Endothelial cell of umbilical vein (primary cell): ENCODE measurements at regions not wholly inside any gene's neighbourhood (a gene's known extent, or its start where the extent isn't known, plus 50 kb on each side); places are given as distances from the start of the nearest gene placed in this dataset.

Source experiments
- BruUV-seq: library from RNA; stranded (reverse); fragments of 400-500 nt; replicated peaks from 2 replicates; lab custom pipeline; 2021; lab: Mats Ljungman, UMichigan
- CTCF ChIA-PET: fragments of 300-600, 350-600 bp; sonication (Branson Sonifier 250); formaldehyde crosslinking; loops from one replicate; lab custom pipeline; 2021; ENCODE audit warnings: antibody characterized with exemption, inconsistent platforms; lab: Charles Lee
- POLR2A ChIA-PET: fragments of 300-600, 350-600 bp; sonication (Branson Sonifier 250); formaldehyde crosslinking; loops from one replicate; lab custom pipeline; 2021; ENCODE audit warnings: antibody characterized with exemption, inconsistent platforms; lab: Charles Lee
- DNase-seq: peaks from one replicate; pipeline ENCODE4 v3.0.0-alpha.2; 2011; ENCODE audit warnings: low read depth, low spot score
- FAIRE-seq: peaks from 2 replicates; lab custom pipeline; 2011; peaks lifted over from hg19 to GRCh38; lab: Jason Lieb, UNC
- H2AFZ ChIP-seq: 2 replicates; pipeline ENCODE4 v1.6.0; 2012; ENCODE audit warnings: low read depth, low read length, control low read depth, inconsistent platforms
- H3K27ac ChIP-seq: 2 replicates; pipeline ENCODE4 v1.5.1; 2011; ENCODE audit warnings: low read depth, mild to moderate bottlenecking, control low read depth, low read length, moderate library complexity; ENCODE audit not compliant: insufficient read depth
- H3K27me3 ChIP-seq, 2 experiments: 2 replicates each; pipeline versions ENCODE4 v1.6.0 to v1.6.1; 2011; ENCODE audit warnings: low read length in 2 of 2, mixed read lengths in 1 of 2; ENCODE audit not compliant: control insufficient read depth in 2 of 2, insufficient read depth in 2 of 2
- H3K36me3 ChIP-seq, 2 experiments: 2 replicates in 1 of 2; 3 replicates in 1 of 2; pipeline ENCODE4 v1.5.1; 2011; ENCODE audit warnings: low read length in 2 of 2, mild to moderate bottlenecking in 1 of 2, moderate library complexity in 1 of 2; ENCODE audit not compliant: control insufficient read depth in 2 of 2, insufficient read depth in 2 of 2; ENCODE audit errors: extremely low read depth in 1 of 2
- H3K4me1 ChIP-seq: 3 replicates; pipeline ENCODE4 v1.5.1; 2011; ENCODE audit warnings: mild to moderate bottlenecking, low read length; ENCODE audit not compliant: control insufficient read depth, insufficient read depth; ENCODE audit errors: extremely low read depth
- H3K4me2 ChIP-seq: 2 replicates; pipeline ENCODE4 v1.6.1; 2011; ENCODE audit warnings: low read length, control low read depth, mixed read lengths; ENCODE audit not compliant: insufficient read depth
- H3K4me3 ChIP-seq, 3 experiments: fragments of 200-600 bp in 1 of 3; sonication (generic), shearing (Covaris generic) in 1 of 3; replicated peaks in 1 of 3; 2 replicates each; pipeline ENCODE4 v1.5.1; 2011 to 2016; ENCODE audit warnings: control low read depth in 3 of 3, low read length in 3 of 3, mild to moderate bottlenecking in 2 of 3, inconsistent platforms in 1 of 3, low read depth in 1 of 3, moderate library complexity in 1 of 3; ENCODE audit not compliant: insufficient read depth in 1 of 3
- H3K79me2 ChIP-seq: 2 replicates; pipeline ENCODE4 v1.6.0; 2012; ENCODE audit warnings: low read length, inconsistent platforms; ENCODE audit not compliant: control insufficient read depth, insufficient read depth
- H3K9ac ChIP-seq: replicated peaks from 2 replicates; pipeline ENCODE3; 2011; ENCODE audit warnings: low read length, control low read depth; ENCODE audit not compliant: insufficient read depth; ENCODE audit errors: extremely low read depth
- H3K9me1 ChIP-seq: replicated peaks from 3 replicates; pipeline ENCODE4 v1.6.0; 2011; ENCODE audit warnings: mild to moderate bottlenecking, low read length; ENCODE audit not compliant: control insufficient read depth, insufficient read depth; ENCODE audit errors: extremely low read depth
- H3K9me3 ChIP-seq: replicated peaks from 2 replicates; pipeline ENCODE4 v1.5.1; 2012; ENCODE audit warnings: low read length, inconsistent platforms; ENCODE audit not compliant: control insufficient read depth, insufficient read depth
- H4K20me1 ChIP-seq: replicated peaks from 2 replicates; pipeline ENCODE3; 2011; ENCODE audit warnings: mild to moderate bottlenecking, low read length; ENCODE audit not compliant: control insufficient read depth, insufficient read depth; ENCODE audit errors: extremely low read depth
- EZH2 ChIP-seq: IDR thresholded peaks from 2 replicates; pipeline ENCODE4 v1.6.1; 2012; ENCODE audit warnings: borderline replicate concordance, low read depth, mild to moderate bottlenecking, moderate library complexity, low read length, inconsistent platforms; ENCODE audit not compliant: severe bottlenecking
- FOS ChIP-seq: IDR thresholded peaks from 2 replicates; pipeline ENCODE4 v1.6.1; 2011; ENCODE audit warnings: mild to moderate bottlenecking, low read length, moderate library complexity, borderline replicate concordance; ENCODE audit not compliant: insufficient read depth
- GATA2 ChIP-seq: IDR thresholded peaks from 2 replicates; pipeline ENCODE4 v1.7.0; 2011; ENCODE audit warnings: low read depth, mild to moderate bottlenecking, moderate library complexity, mixed read lengths, low read length; ENCODE audit not compliant: insufficient read length, insufficient read depth
- JUN ChIP-seq: IDR thresholded peaks from 2 replicates; pipeline ENCODE4 v1.6.1; 2011; ENCODE audit warnings: borderline replicate concordance, low read depth; ENCODE audit not compliant: insufficient read length, insufficient read depth
- MYC ChIP-seq: IDR thresholded peaks from one replicate; pipeline ENCODE4 v1.6.1; 2011; ENCODE audit warnings: mild to moderate bottlenecking, low read depth, low read length
- POLR2A ChIP-seq: IDR thresholded peaks from 2 replicates; pipeline ENCODE4 v1.6.1; 2012; ENCODE audit warnings: low read depth, mild to moderate bottlenecking, control low read depth, low read length
- POLR2AphosphoS5 ChIP-seq: IDR thresholded peaks from 2 replicates; pipeline ENCODE4 v1.6.1; 2012; ENCODE audit warnings: low read depth, mild to moderate bottlenecking, control low read depth, low read length, moderate library complexity; ENCODE audit not compliant: insufficient read depth
- dilution Hi-C: fragments of 300-500 bp; cut with MboI; formaldehyde crosslinking; loops from one replicate; pipeline ENCODE4 v1.15.0; 2019; ENCODE audit warnings: low sequenced_read_pairs; ENCODE audit not compliant: extremely low pct_ligation_motif_present
- intact Hi-C: fragments of 100-400 bp; cut with micrococcal nuclease; formaldehyde crosslinking; loops from one replicate; pipeline ENCODE4 v1.10.0; 2022
- TF ChIP-seq, protein P1 (sequence below): IDR thresholded peaks from 2 replicates; pipeline ENCODE4 v1.6.1; 2011; ENCODE audit not compliant: insufficient read depth, insufficient read length
- TF ChIP-seq, protein P2 (sequence below), 2 donors: IDR thresholded peaks; 1 replicate in 1 of 2; 2 replicates in 1 of 2; pipeline ENCODE4 v1.5.1; 2011; ENCODE audit warnings: low read length in 2 of 2, mild to moderate bottlenecking in 2 of 2, moderate library complexity in 2 of 2, control low read depth in 1 of 2, inconsistent platforms in 1 of 2, low read depth in 1 of 2; ENCODE audit not compliant: insufficient read depth in 1 of 2; ENCODE audit errors: extremely low read depth in 1 of 2

DNA sequence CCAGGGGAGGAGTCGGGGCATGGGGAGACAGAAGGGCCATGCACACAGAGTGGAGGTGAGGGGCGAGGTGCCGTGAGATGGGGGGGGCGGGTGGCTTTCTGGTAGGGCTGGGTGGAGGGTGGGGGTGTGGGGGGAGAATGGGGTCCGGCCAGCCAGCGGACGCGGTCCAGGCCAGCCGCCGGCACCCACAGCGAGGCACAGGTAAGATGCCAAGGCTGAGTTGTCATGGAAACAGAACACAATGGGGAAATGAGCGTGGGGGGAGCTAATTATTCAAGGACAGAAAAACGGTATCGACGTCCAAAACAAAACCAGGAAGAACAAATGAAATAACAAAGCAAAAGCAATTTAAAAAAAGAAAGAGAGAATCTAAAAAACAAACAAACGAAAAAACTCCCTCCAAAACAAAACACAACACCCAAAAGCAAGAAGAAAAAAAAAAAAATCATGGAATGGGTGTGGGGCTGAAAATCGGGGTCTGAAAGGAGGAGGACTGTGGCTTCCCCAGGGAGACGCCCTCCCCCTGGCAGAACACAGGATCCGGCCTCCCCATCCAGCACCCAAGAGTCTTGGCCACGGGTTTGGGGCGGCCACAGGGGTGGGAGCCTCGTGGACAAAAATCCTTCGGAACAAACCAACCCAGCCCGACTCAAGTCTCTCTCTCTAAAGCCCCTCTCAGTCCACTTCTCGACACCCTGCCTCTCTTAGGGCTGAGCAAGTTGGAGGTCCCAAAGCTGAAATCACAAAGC is 92.5 kb downstream of the PTPRS start:
- no TSS peak for BruUV-seq
- H3K27ac ChIP-seq: no peak overlapping the region
- no peaks in the 10 kb centered on the region for H3K27me3 ChIP-seq
- no peak for FAIRE-seq
- H3K4me2 ChIP-seq: no peak overlapping the region
- ChIA-PET POLR2A (no interaction called here), CTCF (no interaction called here)
- H3K36me3 ChIP-seq: no peaks in the 10 kb centered on the region
- H3K79me2 ChIP-seq: no peaks in the 10 kb centered on the region
- DNase-seq: no peak
- dilution Hi-C loops: no loop called here
- intact Hi-C loops: no loop called here
- H3K9me3 ChIP-seq: no peaks in the 10 kb centered on the region
- no peaks in the 10 kb centered on the region for H3K9me1 ChIP-seq
- H2AFZ ChIP-seq: no peak overlapping the region
- H4K20me1 ChIP-seq: no peaks in the 10 kb centered on the region
- H3K9ac ChIP-seq: no peak overlapping the region
- no peak for TF ChIP-seq POLR2A
- no peak for TF ChIP-seq EZH2
- TF ChIP-seq, protein P1, sequence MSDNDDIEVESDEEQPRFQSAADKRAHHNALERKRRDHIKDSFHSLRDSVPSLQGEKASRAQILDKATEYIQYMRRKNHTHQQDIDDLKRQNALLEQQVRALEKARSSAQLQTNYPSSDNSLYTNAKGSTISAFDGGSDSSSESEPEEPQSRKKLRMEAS: no peak
- TF ChIP-seq MYC: no peak
- TF ChIP-seq, protein P2, sequence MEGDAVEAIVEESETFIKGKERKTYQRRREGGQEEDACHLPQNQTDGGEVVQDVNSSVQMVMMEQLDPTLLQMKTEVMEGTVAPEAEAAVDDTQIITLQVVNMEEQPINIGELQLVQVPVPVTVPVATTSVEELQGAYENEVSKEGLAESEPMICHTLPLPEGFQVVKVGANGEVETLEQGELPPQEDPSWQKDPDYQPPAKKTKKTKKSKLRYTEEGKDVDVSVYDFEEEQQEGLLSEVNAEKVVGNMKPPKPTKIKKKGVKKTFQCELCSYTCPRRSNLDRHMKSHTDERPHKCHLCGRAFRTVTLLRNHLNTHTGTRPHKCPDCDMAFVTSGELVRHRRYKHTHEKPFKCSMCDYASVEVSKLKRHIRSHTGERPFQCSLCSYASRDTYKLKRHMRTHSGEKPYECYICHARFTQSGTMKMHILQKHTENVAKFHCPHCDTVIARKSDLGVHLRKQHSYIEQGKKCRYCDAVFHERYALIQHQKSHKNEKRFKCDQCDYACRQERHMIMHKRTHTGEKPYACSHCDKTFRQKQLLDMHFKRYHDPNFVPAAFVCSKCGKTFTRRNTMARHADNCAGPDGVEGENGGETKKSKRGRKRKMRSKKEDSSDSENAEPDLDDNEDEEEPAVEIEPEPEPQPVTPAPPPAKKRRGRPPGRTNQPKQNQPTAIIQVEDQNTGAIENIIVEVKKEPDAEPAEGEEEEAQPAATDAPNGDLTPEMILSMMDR (IDR thresholded peaks at IDR 0.05; ENCODE audit: extremely low read depth in 1 of 2, insufficient read depth in 1 of 2, low read depth in 1 of 2, low read length in 2 of 2): no peak
- TF ChIP-seq GATA2: no peak
- no peak for TF ChIP-seq FOS
- TF ChIP-seq JUN: no peak
- no peak for TF ChIP-seq POLR2AphosphoS5
- H3K4me3 ChIP-seq: no peak overlapping the region
- H3K4me1 ChIP-seq: no peaks in the 10 kb centered on the region
